ENCODE measurements at regions not wholly inside any gene's neighbourhood (a gene's known extent, or its start where the extent isn't known, plus 50 kb on each side); places are given as distances from the start of the nearest gene placed in this dataset.

GRCh38 chr7:65809259-65809981 lies 63.5 kb upstream of the VKORC1L1 start:
- DNase-seq: no peak

- no peak for DNase-seq
Observed at GRCh38 chr7:65809982-65810288, 62.9 kb upstream of the VKORC1L1 start.

- DNase-seq: no peak
Observed at GRCh38 chr7:65812281-65812680, 60.6 kb upstream of the VKORC1L1 start.

- peak; percentile 24 for DNase-seq
Observed at GRCh38 chr7:65814556-65815167, 58.2 kb upstream of the VKORC1L1 start.

- DNase-seq: peak; percentile 52
Observed at GRCh38 chr7:65820287-65820950, 52.5 kb upstream of the VKORC1L1 start.
